Osteocyte (in vitro differentiated cells): ENCODE measurements at regions not wholly inside any gene's neighbourhood (a gene's known extent, or its start where the extent isn't known, plus 50 kb on each side); places are given as distances from the start of the nearest gene placed in this dataset.

ENCODE experiments used
- DNase-seq: peaks from one replicate; pipeline ENCODE4 v3.0.0; 2021; ENCODE audit warnings: mixed read lengths; ENCODE audit not compliant: unreplicated experiment; ENCODE audit errors: extremely low spot score
- H3K27ac Mint-ChIP-seq: one replicate; pipeline ENCODE4 v1.8.0; 2021; ENCODE audit warnings: mild to moderate bottlenecking, mixed read lengths; ENCODE audit not compliant: unreplicated experiment
- H3K27me3 Mint-ChIP-seq: one replicate; pipeline ENCODE4 v1.8.0; 2021; ENCODE audit warnings: mixed read lengths; ENCODE audit not compliant: unreplicated experiment
- H3K36me3 Mint-ChIP-seq: one replicate; pipeline ENCODE4 v1.8.0; 2021; ENCODE audit warnings: mixed read lengths; ENCODE audit not compliant: unreplicated experiment
- H3K4me1 Mint-ChIP-seq: one replicate; pipeline ENCODE4 v1.8.0; 2021; ENCODE audit warnings: mixed read lengths; ENCODE audit not compliant: unreplicated experiment
- H3K4me3 Mint-ChIP-seq: one replicate; pipeline ENCODE4 v1.8.0; 2021; ENCODE audit warnings: mild to moderate bottlenecking, moderate library complexity, mixed read lengths; ENCODE audit not compliant: unreplicated experiment
- H3K9me3 Mint-ChIP-seq: one replicate; pipeline ENCODE4 v1.8.0; 2021; ENCODE audit warnings: mixed read lengths; ENCODE audit not compliant: unreplicated experiment
- CTCF ChIP-seq: fragments of 200-600 bp; sonication (generic); IDR thresholded peaks from 2 replicates; pipeline ENCODE4 v1.5.0; 2021; ENCODE audit warnings: antibody characterized with exemption, mild to moderate bottlenecking, moderate library complexity

GRCh38 chr1:89770391-89770790 lies 50.4 kb upstream of the LRRC8D start:
- Mint-ChIP-seq H3K27me3 (peaks cover 63% of the 10 kb centered on the region), H3K4me1 (no peaks in the 10 kb centered on the region), H3K4me3 (no peak overlapping the region), H3K27ac (no peak overlapping the region), H3K36me3 (no peaks in the 10 kb centered on the region), H3K9me3 (no peaks in the 10 kb centered on the region)
- TF ChIP-seq CTCF = no peak
- DNase-seq = no peak
